ENCODE measurements at regions not wholly inside any gene's neighbourhood (a gene's known extent, or its start where the extent isn't known, plus 50 kb on each side); places are given as distances from the start of the nearest gene placed in this dataset.

DNA sequence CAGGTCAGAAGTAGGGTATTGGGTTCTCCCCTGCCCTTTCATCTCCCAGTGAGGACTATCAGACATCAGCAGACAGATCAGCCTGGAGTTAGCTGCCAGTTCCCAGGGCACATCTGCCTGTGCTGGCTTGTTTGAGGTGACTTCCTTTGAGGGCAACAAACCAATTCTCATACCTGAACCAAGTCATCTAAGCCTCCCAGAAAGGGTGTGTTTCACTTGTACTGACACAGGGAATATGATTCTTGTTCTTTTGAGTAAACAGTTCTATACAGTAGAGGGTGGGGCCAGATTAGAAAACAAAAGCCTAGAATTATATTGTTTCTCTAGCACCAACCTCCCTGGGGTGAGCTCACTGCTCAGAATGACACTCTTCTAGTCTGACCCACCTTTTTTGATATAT lies 591.9 kb downstream of the SLC4A3 start:
- Histone ChIP-seq H3K27ac (peak overlapping the region in 11 of 21 experiments; percentile 30 to 78 (median 49)), H3K4me3 (no peak overlapping the region)

DNA sequence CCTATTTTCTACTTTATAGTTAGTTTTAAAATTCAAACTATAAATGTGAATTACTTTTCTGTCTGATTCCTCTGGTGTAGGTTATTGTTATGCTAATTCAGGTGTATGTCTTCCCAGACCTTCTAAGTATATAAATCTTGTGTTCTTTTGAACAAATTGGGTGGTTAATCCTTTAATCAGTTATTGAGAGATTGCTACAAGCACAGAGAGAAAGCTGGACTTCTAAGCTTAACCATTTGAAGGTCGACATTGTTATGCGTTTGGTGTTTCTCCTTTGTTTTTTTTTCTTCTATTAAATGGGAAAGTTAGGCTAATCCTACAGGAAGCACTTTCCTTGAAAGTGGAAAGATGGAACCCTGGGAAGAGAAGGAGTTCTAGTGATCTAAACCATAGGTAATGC lies 592.6 kb downstream of the SLC4A3 start:
- Histone ChIP-seq H3K27ac (peak overlapping the region in 12 of 21 experiments; percentile 0 to 66 (median 40)), H3K4me3 (no peak overlapping the region)

DNA sequence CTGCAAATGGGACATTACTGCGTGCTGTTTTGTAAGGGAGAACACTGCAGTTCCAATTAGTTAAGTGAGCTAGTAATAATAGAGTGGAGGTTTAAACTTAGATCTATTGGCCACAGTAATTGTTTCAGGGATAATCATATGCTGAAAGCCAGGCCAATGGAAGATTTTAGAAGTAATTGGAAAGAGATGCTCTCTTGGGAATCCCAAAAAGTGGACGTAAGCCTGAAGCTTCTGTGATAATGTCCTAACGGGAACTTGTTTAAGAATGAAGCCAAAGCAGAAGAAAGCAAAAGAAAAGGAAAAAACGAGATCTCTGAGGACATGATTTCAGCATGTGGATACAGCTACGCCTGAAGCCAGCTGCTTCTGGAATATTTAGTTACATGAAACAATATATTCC lies 594.6 kb downstream of the SLC4A3 start:
- Histone ChIP-seq H3K27ac (no peak overlapping the region), H3K4me3 (no peak overlapping the region)

DNA sequence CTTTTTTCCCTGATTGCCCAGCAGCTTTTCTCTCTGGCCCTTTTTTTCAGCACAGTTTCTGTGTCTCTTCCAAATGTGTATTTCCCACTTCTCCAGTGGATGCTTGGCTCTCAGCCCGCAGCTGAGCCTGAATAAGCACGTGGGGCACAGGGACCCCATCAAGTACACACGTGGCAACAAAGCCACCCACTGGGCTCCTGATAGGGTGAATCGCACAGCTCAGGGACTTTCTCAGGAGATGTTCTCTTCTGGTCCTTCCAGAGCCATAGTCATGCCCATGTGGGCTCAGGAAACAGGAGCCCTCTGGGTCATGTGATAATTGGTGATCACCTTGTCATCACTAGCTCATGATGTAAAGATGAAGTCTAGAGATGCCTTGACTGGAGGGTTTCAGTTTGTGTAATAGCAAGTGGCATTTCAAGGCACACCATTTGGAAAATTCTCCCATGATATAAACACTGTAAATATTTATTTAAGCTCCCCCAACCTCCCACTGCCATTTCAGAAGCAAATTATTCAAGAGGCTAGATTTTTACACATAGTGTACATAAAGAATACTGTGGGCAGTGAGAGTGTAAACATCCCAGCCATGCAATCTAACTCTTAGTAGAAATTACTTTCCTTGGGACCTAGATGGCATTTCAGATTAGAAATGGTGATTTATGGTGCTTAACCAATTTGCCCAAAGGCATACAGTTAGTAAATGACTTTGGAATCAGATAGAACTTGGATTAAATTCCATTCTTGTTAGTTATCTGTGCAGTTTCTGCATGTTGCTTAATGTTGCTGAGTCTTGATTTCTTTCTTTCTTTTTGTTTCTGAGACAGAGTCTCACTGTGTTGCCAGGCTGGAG lies 597.5 kb downstream of the SLC4A3 start:
- H3K27ac ChIP-seq, result peak overlapping the region in 5 of 21 experiments; percentile 6 to 63 (median 27)
- H3K4me3 ChIP-seq, result no peak overlapping the region

DNA sequence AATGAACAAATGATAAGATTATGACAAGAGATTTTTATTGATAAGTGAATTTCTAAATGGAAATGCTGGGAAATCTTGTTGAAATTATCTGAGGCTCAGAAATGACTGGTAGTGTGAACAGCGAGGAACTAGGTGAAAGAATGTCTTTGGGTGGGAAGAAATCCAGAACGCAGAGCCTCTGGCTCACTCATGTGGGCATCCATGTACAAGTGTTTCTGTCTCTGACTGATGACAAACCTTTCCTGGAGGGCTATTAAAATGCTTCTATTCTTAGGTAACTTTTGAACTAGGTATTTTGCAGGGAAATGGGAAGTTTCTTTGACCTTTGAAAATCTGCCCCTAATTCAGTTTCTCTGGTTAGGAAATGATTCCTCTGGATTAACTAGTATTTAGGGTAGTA lies 598.6 kb downstream of the SLC4A3 start:
- Histone ChIP-seq H3K4me3 (no peak overlapping the region), H3K27ac (peak overlapping the region in 2 of 21 experiments; percentile 37 to 45)

DNA sequence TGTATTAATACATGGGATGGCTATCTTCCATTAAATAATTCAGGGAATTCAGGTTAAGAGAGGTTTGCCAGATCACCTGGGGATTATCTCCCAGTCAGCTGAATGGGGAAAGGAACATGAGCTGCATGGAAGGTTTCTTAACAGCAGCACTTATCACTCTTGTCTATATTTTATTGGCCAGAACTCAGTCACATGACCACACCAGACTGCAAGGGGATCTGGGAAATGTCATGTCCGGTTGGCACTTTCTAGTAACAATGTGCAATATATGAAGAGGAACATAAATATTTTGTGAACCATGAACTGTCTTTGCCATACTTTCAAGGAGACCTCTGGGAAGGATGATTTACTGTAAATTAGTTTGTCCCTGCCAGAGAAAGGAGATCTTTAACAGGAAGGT lies 599.1 kb downstream of the SLC4A3 start:
- Histone ChIP-seq H3K4me3 (no peak overlapping the region), H3K27ac (peak overlapping the region in 1 of 21 experiments; percentile 16)

DNA sequence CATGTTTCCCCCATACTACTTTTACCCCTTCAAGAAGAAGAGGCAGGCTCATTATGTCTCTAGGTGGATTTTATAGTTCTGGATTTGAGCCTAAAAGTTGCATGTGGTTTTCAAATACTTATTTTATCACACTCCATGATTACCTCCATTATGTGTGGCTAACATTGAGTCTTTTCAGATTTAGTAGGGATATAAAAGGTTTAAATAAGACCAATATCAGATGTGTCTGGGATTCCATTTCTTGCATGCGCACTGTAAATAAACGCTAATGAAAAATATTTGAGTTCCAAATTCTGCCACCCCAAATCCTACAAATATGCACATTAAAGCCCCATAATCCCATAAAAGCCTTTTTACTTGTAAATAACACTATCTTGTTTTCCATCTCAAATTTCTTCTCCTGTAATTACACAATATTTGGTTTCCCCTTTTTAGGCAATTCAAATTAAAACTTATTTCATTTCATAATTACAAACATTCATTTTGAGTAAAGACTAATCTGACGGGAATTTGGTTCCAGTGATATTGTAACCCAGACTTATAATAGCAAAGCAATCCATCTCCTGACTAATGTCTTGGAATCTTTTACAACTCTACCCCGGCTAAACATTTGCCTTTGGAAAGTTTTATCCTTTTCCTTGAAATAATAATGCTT lies 600.0 kb downstream of the SLC4A3 start:
- Histone ChIP-seq H3K4me3 (no peak overlapping the region), H3K27ac (no peak overlapping the region)

DNA sequence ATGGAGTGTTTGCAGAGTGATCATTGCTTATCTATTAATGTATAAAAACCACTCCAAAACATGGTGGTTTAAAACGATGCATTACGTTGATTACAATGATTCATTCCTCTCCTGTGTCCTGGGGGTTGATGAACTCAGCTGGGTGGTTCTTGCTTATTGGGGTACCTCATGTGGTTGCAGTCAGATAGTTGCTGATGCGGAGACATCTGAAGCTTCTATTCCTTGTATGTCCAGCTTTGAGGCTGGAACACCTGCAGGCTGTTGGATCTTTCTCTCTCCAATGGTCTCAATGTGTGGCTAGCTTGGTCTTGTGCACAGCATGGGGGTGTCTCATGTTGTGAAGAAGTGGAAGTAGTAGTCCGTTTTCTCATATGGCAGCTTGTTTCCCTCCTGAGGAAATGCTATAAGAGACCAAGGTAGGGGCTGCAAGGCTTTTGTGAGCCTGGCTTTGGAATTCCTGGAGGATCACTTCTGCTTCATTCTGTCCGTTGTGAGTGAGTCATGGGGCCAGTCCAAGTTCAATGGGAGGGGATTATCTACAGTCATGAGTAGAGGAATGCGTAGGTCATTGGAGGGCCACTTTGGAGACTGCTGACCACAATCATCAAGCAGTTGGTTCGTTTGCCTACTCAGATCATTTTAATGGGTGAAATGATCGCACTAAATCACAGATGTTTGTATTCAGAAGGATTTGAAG lies 601.0 kb downstream of the SLC4A3 start:
- H3K4me3 ChIP-seq, result no peak overlapping the region
- H3K27ac ChIP-seq, result no peak overlapping the region

DNA sequence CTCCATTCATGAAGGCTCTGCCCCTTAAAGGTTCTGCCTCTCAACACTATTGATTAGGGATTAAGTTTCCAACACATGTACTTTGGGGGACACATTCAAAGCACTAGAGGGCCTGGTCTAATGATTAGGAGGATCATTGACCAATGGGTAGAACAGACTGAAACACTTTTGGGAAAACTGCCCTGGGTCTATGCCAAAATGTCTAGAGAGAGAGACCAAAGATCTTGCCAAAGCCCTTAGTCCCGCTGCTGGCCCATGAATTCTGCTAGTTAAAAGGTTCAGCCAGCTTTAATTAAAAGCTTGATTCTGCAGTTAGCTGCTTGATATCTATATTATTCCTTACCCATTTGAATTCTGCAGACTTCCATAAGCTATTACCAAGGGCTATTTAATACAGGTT lies 613.2 kb downstream of the SLC4A3 start:
- H3K27ac ChIP-seq, result no peak overlapping the region
- no peak overlapping the region for H3K4me3 ChIP-seq

DNA sequence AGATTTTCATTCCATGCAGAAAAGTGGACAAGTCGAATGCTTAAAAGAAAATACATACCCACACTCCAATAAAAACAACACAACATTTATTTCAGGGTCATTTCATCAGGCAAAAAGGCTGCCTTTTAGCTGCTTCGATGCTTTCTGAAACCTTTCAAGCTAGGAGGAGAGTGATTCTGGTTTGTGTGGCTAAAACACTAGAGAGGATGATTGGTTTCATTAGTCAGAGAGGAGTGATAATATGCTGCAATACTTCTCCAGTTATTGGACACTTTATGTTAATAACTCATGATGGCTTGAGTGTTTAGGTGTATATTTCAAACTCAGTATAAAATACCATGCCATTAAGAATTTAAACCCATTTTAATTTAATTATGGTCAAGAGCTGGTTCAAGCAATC lies 614.0 kb downstream of the SLC4A3 start:
- H3K4me3 ChIP-seq, result no peak overlapping the region
- H3K27ac ChIP-seq, result no peak overlapping the region

DNA sequence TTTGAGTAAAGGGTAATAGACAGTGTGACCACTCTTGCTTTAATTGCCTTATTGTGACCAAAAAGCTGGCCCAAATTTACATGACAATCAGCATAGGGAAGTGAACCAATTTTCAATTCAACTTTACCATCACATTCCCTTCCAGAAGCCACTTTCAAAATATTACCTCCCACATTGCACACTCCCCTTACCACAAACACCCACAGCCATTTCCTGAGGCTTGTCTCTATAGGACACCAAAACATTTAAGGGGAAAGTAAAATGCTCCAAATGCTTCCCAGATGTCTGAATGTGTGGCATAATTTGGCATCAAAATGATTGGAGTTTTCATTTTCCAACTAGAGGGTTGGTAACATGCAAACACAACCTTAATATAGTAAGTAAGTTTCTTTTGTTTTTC lies 616.1 kb downstream of the SLC4A3 start:
- Histone ChIP-seq H3K4me3 (no peak overlapping the region), H3K27ac (no peak overlapping the region)

DNA sequence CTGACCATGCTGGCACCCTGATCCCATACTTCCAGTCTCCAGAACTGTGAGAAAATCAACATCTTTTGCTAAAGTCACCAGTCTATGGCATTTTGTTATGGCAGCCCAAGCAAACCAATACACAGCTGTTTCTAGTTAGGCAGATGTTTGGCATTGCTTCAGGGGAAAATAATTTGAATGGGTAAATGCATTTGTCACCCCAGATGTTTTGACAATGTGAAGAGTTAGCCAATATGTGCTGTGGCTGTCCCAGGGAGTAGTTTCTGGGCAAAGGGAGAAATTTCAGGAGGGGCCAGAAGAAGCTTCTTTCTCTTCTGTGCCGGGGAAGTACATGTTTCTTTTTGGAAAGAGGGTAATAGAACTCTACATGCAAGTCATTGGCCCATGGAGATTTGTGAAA lies 619.0 kb downstream of the SLC4A3 start:
- Histone ChIP-seq H3K4me3 (no peak overlapping the region), H3K27ac (no peak overlapping the region)

DNA sequence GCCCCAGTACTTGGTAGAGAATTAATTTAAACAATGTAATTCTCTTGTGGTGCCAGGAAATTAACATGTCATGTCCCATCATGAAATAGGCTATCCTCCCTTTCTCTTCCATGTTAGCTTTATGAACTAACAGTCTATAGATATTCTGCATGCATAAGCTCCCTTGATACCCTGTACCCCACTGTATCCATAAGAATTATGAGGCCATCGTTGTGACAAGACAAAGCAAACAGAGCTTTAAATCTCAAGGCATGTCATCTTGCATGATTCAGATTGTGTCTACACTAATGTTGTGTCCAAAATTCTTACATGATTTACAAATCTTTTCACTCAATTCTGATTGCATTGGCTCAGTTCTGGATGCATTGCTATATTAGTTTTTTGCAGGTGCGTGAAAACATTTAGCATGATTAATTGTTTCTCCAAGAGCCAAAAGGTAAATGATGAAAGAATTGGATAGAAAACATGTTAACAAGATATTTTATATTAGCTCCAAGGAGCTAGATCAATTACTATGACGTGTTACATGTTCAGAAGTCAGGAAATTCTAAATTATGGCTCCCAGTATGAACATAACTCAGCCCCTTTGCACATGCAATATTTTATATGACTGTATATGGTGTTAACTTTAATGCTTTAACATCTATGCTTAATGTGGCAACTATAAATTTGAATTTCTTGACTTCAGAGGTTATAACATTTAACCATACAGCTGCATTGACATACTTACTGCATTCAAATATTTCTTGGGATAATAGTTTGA lies 620.3 kb downstream of the SLC4A3 start:
- H3K4me3 ChIP-seq, result no peak overlapping the region

DNA sequence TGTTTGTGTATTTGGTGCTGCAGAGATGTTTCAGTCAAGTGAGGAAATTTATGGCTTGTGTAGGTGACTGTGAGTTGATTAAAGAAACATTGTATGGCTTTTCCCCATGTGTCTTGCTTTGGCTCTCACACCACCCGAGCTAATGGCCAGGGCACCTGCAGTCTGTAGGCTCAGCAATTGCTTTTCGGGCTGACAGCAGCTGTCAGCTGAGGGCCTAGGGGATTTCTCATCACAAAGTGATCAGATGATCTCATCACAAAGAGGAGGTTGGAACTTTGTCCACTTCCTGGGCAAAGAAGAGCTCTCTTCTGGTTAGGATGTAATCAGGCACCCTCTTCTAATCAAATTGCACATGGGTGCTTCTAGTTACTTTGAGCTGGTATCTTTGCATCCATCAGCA lies 632.2 kb downstream of the SLC4A3 start:
- no peak overlapping the region for H3K27ac ChIP-seq
- no peak overlapping the region for H3K4me3 ChIP-seq

More for the DNA sequence above, 620.3 kb downstream of the SLC4A3 start:
- no peak overlapping the region for H3K27ac ChIP-seq

DNA sequence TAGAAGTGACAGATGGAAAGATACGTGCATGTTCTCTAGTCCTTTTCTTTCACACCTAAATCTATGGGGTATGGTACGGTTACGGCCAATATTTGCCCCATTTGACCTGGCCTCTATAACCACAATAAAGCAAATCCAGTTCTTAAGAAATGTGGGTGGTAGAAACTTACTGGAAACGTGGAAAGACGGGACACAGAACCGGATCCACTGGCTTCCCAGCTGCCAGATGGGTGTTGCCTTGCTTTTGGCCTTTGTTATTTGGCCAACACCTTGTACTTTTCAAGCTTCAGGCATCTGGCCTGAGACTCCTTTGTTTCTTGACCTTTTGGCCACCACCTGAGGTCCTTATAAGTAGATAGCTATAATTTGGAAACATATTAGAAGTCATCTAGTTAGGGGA lies 635.9 kb downstream of the SLC4A3 start:
- H3K4me3 ChIP-seq, result no peak overlapping the region
- H3K27ac ChIP-seq, result peak overlapping the region in 5 of 21 experiments; percentile 24 to 45 (median 33)

DNA sequence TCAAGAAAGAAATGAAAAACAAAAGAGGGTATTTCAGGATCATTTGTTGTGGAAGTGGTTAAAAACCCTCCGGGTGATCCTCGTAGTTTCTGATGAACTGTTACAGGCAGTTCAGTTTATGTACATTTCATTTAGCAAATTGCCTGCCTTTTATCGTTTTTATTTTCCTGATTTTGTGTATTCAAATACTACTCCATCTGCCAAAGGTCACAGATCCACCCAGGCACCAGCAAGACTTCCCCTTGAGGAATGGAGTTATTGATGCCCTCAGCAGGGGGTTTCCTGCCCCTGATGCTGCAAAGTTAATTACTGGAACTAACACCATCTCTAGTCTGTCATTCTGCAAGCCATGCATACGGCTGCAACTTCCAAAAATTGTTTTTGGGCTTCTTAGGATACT lies 641.9 kb downstream of the SLC4A3 start:
- H3K27ac ChIP-seq, result no peak overlapping the region
- H3K4me3 ChIP-seq, result no peak overlapping the region

DNA sequence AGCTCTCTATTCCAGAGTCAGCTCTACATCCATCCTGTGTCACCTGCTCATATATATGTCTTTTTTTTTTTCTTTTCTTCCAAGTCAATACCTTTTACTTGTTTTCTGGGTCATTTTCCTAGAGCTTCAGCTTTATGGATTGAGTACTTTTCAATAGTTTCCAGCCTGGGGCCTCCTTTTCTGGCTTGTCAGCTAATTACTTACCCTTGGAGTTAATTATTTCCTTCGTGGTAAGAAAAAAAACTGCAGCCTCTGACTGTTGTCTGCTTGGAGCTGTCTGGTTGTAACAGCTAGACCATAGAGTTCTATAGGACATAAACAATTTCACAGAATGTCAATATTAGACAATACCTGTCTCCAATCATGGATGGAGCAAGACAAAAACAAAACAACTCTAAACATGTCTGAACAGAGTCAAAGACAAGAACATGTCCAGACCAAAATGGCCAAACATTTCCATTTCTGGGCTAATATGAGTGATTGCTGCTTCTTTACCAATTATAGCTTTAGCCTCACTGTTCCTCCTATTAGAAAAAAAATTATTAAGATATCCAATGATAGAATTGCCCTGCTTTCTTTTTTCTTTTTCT lies 643.1 kb downstream of the SLC4A3 start:
- Histone ChIP-seq H3K27ac (no peak overlapping the region), H3K4me3 (no peak overlapping the region)

DNA sequence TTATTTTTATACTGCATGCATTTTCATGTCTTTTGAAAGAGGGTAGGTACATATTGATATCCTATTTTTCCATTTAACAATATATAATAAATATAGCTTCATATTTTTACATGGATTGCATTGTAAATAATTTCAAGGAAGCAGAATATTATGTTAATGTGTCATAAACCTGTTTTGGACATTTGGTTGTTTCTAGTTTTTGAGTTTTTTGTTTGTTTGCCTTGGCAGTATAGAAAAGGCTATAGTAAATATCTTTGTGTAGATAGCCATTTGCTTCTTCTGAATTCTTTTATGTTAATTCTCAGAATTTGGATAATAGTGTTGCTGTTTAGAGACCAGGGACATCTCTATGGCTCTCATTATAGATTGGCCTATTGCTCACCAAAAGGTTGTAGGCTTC lies 645.2 kb downstream of the SLC4A3 start:
- no peak overlapping the region for H3K27ac ChIP-seq
- H3K4me3 ChIP-seq, result no peak overlapping the region

DNA sequence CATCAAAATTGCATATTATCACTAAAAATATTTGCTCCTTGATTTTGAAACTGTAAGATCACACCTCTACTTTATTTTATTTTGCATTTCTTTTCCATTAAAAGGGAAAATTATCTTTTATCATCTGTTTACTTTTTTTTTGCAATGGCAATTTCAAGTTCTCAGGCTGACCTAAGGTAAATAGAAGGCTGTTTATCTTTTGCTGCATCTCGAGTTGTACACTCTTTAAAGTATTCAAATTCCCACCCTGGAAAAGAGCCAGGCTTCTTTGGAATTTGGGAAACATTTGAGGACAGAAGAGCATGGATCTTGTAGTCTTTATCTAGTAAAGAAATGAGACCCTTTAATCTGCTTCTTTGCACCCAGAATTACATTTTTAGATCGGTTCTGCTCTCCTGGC lies 645.7 kb downstream of the SLC4A3 start:
- Histone ChIP-seq H3K27ac (no peak overlapping the region), H3K4me3 (no peak overlapping the region)

DNA sequence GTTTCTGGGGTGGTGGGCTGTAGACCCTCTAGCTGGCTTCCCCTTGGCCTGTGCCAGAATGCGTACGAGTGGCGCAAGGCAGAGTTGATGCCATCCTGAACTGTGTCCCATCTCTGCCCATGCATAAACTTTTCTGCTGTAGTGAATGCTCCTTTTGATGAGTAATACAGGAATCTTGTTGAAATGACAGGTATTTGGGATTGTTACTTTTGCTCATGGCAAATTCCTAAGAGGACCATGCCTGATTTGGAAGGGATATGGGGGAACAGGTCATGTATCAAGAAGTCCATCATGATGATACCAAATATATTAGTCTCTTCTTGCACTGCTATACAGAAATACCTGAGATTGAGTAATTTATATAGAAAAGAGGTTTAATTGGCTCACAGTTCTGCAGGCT lies 648.0 kb downstream of the SLC4A3 start:
- Histone ChIP-seq H3K27ac (no peak overlapping the region), H3K4me3 (no peak overlapping the region)
